DMS153 treated with DMSO at 0.1 percent for 48 hours (cell line): ENCODE measurements at regions not wholly inside any gene's neighbourhood (a gene's known extent, or its start where the extent isn't known, plus 50 kb on each side); places are given as distances from the start of the nearest gene placed in this dataset.

Experiments
- DNase-seq: peaks from one replicate; lab custom pipeline; 2025; ENCODE audit not compliant: unreplicated experiment; lab: John Stamatoyannopoulos, UW

DNA sequence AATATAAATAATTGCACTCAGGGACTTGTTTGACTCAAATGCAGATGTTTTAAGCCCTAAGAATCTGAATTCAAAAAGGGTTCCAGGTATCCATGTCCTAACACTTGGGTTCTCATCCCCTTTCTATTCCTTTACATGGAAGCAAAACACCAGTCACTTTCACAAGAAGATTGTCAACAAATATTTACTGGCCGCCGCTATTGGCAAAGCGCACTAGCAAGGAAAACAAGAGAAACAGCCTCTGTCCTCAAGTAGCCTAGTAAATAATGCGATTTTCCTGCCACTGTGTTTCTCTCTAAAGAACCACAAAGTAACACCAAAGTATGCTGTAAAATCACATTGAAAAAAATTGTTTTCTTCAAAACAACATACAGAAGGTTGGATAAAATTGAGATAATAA, 66.7 kb upstream of the EZH2 start:
- no peak for DNase-seq

GRCh38 chr7:148944935-148945934, 61.1 kb upstream of the EZH2 start:
- no peak for DNase-seq

DNA sequence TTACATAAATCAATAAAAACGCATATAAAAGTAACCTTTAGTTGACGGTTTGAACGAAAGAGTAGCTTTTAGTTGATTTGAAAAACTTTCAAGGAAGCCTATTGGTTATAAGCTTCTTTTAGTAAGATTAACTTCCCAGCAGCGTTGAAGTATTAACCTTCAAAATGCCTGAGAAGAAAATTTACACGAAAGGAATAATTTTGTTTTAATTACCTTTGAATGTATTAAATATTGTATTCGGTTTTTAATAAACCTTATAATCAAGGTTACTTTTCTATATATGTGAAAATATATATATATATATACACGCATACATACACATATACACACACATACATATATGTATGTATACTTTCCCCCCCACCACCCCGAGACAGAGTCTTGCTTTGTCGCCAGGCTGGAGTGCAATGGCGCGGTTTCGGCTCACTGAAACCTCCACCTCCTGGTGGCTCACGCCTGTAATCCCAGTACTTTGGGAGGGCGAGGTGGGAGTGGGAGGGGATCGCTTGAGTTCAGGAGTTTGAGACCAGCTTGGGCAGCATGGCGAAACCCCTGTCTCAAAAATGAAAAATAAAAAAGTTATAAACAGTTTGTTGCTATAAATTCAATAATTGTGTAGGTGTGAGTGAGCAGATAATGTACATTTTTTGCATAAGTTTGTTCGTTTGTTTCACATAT, 57.6 kb upstream of the EZH2 start:
- peak; percentile 91 for DNase-seq

DNA sequence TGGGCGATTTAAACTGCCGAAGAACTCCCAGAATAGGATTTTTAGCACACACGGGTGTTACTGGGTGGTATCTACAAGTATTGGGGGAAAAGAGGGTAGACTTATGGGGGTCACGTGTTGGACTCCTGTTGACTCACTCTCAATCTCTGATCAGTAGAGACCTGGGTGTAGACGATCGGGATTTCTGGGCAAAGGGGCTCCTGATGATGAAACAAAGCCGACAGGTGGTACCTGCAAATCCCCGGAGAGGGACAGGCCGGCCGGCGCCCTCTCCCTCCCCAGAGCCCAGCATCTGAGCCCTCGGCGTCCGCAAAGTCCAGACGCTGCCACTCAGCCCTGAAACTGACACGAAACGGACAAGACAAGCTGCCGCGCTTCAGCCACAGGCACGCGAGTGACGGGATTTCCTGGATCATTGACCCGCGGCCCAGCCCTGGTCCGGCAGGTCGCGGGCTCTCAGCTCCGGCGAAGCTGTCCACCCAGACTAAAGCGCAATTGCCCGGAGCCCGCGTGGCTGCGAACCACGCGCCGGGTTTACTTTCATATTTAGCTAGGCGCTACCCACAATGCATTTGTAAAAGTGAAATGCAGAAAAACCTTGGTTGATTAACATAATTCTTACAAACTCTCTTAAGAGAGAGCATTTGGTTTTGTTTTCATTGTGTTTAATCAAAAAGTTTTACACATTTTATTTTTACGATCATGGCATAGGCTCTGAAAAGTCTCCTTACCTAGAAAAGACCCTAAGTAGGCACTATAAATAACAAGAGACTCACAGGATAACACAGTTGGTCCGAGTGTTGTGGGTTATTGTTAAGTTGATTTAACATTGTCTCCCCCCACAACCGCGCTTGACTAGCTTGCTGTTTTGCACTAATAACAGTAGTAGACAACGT, 56.9 kb upstream of the EZH2 start:
- peak; percentile 93 for DNase-seq

DNA sequence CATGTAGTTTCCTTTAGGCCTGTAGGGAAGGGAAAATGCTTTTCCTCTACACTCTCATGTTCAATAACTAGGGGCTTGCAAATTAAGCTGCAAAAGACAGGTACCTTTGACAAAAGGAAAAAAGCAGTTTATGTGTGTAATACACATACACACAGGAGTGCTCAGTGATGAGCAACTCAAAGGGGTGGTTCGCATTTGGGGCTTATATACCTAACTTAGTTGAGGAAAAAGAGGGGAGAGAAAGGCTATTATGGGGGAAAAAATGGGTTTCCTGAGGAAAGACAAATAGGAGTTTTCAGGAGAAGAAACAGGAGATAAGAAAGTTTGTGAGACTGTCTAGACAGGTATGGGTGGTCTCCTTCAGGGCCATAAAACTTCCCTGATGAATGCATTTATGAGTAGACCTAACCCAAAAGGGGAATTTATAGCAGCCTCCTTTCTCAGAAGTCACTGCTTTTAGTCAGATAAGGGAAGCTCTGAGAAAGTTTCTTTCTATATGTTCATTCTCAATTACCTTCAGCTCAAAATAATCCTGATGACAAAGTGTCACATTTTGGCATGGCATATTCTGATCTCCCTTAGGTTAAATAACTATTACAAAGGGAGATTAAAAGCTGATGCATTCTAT, 55.2 kb upstream of the EZH2 start:
- DNase-seq: no peak

DNA sequence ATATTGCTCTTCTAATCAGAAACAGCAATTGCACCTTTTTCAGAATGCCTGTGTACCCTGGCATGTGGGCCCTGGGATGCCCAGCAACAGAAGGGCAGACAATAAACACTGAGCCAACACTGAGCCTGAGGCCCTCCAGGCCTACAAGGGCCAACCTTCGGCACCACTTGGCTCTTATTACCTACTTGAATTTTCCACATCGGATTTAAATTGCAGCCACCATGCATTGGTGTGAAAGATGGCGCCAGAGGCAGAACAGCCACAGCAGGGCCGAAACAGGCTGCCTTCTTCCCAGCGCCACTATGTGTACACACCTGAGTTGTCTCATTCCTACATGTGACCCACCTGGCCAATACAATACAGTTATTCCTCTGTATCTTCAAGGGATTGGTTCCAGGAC, 51.4 kb upstream of the EZH2 start:
- DNase-seq: no peak
